ENCODE measurements at regions not wholly inside any gene's neighbourhood (a gene's known extent, or its start where the extent isn't known, plus 50 kb on each side); places are given as distances from the start of the nearest gene placed in this dataset.

GRCh38 chr6:114862064-114862463, 519.2 kb upstream of the HS3ST5 start:
- Mint-ChIP-seq H3K36me3 (no peaks in the 10 kb centered on the region), H3K4me1 (no peaks in the 10 kb centered on the region), H3K27me3 (ENCODE audit: low read depth in 3 of 3) (no peaks in the 10 kb centered on the region), H3K27ac (no peak overlapping the region), H3K4me3 (no peak overlapping the region), H3K9me3 (peaks cover 0 to 9% (median 3%) of the 10 kb centered on the region in 7 donors)
- no peaks in the 10 kb centered on the region for H3K36me3 ChIP-seq (replicated peaks in 1 of 2; ENCODE audit: control insufficient read depth in 1 of 2, insufficient read depth in 2 of 2, low read length in 2 of 2)
- H3K9me3 ChIP-seq (replicated peaks in 1 of 2; ENCODE audit: control insufficient read depth in 1 of 2, insufficient read depth in 1 of 2, low read length in 2 of 2), result peaks cover 0 to 7% of the 10 kb centered on the region in 2 donors
- H3K9ac ChIP-seq (ENCODE audit: insufficient read depth, low read length, poor library complexity, severe bottlenecking), result no peak overlapping the region
- WGBS (ENCODE audit: insufficient coverage), result no CpG with 5 or more reads among the region's 1 CpG
- no peaks in the 10 kb centered on the region for H3K79me2 ChIP-seq (ENCODE audit: insufficient read depth, low read length)
- H3K4me3 ChIP-seq (replicated peaks in 1 of 3; ENCODE audit: low read depth in 2 of 3, low read length in 3 of 3), result no peak overlapping the region
- H2AFZ ChIP-seq (ENCODE audit: insufficient read depth, low read depth, low read length, poor library complexity, severe bottlenecking), result no peak overlapping the region
- intact Hi-C loops (cut with micrococcal nuclease), result no loop called here
- DNase-seq, result no peak
- no peak overlapping the region for H3K4me2 ChIP-seq (replicated peaks; ENCODE audit: extremely low read depth, low read length, poor library complexity, severe bottlenecking)
- no peaks in the 10 kb centered on the region for H3K4me1 ChIP-seq (ENCODE audit: control insufficient read depth in 1 of 2, insufficient read depth in 2 of 2, low read length in 2 of 2)
- H4K20me1 ChIP-seq (ENCODE audit: insufficient read depth, low read length), result no peaks in the 10 kb centered on the region
- no peak for TF ChIP-seq CTCF (IDR thresholded peaks at IDR 0.05)
- H3K27ac ChIP-seq (ENCODE audit: low read depth in 1 of 2, low read length in 2 of 2), result no peak overlapping the region
- H3K27me3 ChIP-seq (ENCODE audit: control insufficient read depth in 2 of 2, insufficient read depth in 2 of 2, low read length in 2 of 2), result no peaks in the 10 kb centered on the region

- Mint-ChIP-seq H3K4me3 (no peak overlapping the region), H3K27me3 (ENCODE audit: low read depth in 3 of 3) (no peaks in the 10 kb centered on the region), H3K9me3 (peaks cover 0 to 4% (median 3%) of the 10 kb centered on the region in 7 donors), H3K4me1 (no peaks in the 10 kb centered on the region), H3K36me3 (no peaks in the 10 kb centered on the region), H3K27ac (no peak overlapping the region)
- WGBS (ENCODE audit: insufficient coverage), result no CpG with 5 or more reads among the region's 1 CpG
- H3K4me3 ChIP-seq (replicated peaks in 1 of 3; ENCODE audit: low read depth in 2 of 3, low read length in 3 of 3), result no peak overlapping the region
- no peak overlapping the region for H3K27ac ChIP-seq (ENCODE audit: low read depth in 1 of 2, low read length in 2 of 2)
- no peaks in the 10 kb centered on the region for H3K36me3 ChIP-seq (replicated peaks in 1 of 2; ENCODE audit: control insufficient read depth in 1 of 2, insufficient read depth in 2 of 2, low read length in 2 of 2)
- H3K4me1 ChIP-seq (ENCODE audit: control insufficient read depth in 1 of 2, insufficient read depth in 2 of 2, low read length in 2 of 2), result no peaks in the 10 kb centered on the region
- no peaks in the 10 kb centered on the region for H3K79me2 ChIP-seq (ENCODE audit: insufficient read depth, low read length)
- no peaks in the 10 kb centered on the region for H3K27me3 ChIP-seq (ENCODE audit: control insufficient read depth in 2 of 2, insufficient read depth in 2 of 2, low read length in 2 of 2)
- peaks cover 0 to 4% of the 10 kb centered on the region in 2 donors for H3K9me3 ChIP-seq (replicated peaks in 1 of 2; ENCODE audit: control insufficient read depth in 1 of 2, insufficient read depth in 1 of 2, low read length in 2 of 2)
- no peak for DNase-seq
- H3K9ac ChIP-seq (ENCODE audit: insufficient read depth, low read length, poor library complexity, severe bottlenecking), result no peak overlapping the region
- intact Hi-C loops (cut with micrococcal nuclease), result no loop called here
- no peak overlapping the region for H3K4me2 ChIP-seq (replicated peaks; ENCODE audit: extremely low read depth, low read length, poor library complexity, severe bottlenecking)
- H2AFZ ChIP-seq (ENCODE audit: insufficient read depth, low read depth, low read length, poor library complexity, severe bottlenecking), result no peak overlapping the region
- no peak for TF ChIP-seq CTCF (IDR thresholded peaks at IDR 0.05)
- H4K20me1 ChIP-seq (ENCODE audit: insufficient read depth, low read length), result no peaks in the 10 kb centered on the region
Observed at GRCh38 chr6:114844359-114844758, 501.5 kb upstream of the HS3ST5 start.
